IPS DF 19.7 (cell line): ENCODE measurements at regions not wholly inside any gene's neighbourhood (a gene's known extent, or its start where the extent isn't known, plus 50 kb on each side); places are given as distances from the start of the nearest gene placed in this dataset.

Source experiments
- DNase-seq: peaks from one replicate; pipeline ENCODE4 v3.0.0-alpha.2; 2013; ENCODE audit warnings: low read depth, low spot score

GRCh38 chr7:25877802-25878789 lies 273.9 kb upstream of the NFE2L3 start:
- DNase-seq = no peak

DNA sequence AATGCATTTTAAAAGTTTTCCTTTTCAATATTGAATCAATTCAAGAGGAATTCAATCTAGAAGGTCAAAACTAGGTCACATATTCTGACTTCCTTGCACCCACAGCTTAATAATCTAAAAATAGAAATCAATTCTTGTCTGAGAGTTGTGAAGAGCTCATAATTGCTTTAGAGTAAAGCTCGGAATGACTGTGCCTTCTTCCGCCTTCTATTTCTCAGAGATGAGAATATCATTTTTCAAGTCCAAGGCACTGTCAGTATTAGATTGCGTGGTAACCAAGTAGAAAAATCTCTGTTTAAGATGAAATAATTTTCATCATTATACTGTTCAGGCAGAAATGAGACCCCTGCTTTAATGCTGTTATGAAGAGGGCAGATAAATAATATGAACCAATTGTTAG lies 272.2 kb upstream of the NFE2L3 start:
- no peak for DNase-seq

GRCh38 chr7:25881317-25882037 lies 270.5 kb upstream of the NFE2L3 start:
- no peak for DNase-seq

GRCh38 chr7:25882151-25882773 lies 269.7 kb upstream of the NFE2L3 start:
- DNase-seq = no peak

DNA sequence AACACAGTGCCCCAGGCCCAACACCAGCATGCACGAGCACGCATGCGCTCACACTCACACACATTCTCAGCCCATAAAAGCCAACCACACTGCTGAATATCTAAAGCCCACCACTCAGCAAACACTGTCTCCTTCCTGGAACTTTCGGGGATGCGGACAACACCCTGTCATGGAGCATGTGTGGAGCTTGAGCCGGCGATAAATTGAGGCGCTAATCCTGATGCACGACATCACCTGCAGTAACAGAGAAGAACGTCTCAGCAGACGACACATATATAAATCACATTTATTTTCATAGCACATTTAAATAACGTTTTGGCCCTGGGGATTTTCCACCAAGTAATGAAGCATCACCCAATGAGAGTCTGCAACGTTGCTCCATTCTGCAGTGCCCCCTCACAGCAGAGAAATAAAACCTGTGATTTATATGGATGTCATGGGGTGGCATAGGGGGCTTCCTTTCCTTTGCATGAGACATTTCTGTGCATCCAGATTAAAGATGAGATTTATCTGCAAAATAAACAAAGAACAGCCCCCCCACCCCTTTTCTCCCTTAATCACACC lies 267.7 kb upstream of the NFE2L3 start:
- DNase-seq = no peak

DNA sequence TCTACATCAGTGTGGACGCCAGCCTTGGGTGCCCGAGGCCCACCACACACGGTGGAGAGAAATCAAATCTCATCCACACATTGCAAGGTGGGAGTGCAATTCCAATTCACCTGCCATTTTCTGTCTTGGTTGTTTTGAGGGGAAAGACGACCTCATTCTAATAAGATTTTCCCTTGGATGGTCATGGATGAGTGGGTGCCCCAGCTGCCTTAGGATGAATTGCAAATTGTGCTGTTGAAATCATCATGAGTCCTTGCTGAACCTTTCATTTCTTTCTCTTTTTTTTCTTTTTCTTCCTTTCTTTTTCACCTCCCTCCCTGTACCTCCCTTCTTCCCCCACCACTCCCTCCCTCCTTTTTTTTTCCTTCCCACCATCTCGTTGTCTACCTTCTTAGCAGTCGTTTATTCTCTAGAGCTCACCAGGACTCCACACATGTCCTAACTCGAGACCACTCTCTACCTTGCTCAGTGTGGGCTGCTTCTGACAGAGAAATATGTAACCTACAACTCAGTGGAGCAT lies 266.9 kb upstream of the NFE2L3 start:
- DNase-seq = no peak

- no peak for DNase-seq
Measured at GRCh38 chr7:25886387-25887240, 265.4 kb upstream of the NFE2L3 start.

GRCh38 chr7:25887266-25887665 lies 264.7 kb upstream of the NFE2L3 start:
- no peak for DNase-seq

GRCh38 chr7:25887795-25888559 lies 264.0 kb upstream of the NFE2L3 start:
- no peak for DNase-seq

DNA sequence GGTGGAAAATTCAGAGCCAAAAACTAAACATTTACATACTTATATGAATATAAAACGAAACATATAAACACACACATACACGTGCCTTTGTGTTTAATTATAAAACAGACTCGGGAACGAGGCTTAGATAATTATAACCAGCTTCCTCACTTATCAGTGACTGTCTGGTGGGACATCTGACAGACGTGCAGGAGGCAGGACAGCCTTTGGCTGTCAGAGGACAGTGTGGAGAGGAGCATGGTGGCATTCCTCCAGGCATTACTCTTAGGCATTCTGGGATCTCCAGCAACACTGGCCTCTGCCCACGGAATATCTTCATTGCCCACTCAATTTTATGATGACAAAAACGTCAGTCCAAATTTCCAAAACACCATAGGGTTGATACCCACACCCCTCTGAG lies 262.2 kb upstream of the NFE2L3 start:
- no peak for DNase-seq

DNA sequence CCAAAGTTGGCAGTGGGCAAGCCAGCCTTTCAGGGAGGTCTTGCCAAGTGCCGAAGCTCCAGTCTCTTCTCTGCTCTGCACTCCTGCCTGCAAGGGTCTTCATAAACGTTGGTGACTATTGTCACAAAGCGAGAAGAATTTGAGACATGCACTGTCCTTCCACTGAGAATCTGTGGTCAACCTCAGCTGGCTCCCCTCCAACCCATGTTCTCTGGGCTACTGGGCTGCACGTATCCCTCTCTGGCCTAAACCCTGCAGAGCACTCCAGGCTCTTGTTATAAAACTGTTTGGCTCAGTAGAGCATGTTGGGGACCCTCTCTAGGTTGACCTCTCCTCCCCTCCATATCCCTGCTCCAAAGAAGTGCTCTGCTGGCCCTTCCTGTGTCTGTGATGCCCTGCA lies 260.4 kb upstream of the NFE2L3 start:
- no peak for DNase-seq

DNA sequence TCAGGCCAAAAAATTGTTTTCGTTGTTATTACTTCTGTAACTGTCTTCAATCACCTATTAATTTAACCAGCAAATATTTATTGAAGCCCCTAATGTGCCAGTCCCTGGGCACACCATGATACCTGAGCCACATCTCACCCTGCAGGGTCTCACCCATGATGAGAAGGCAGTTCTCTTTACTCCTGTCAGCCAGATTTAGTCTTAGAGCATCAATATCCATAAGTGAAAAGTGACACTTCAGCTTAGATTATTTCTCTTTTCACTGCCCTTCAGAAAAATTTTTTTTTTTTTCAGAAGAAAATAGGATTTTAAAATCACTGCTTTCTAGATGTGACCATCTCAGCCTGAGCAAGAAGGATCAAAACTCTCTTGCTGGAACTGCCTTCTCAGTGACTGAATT lies 258.6 kb upstream of the NFE2L3 start:
- DNase-seq = no peak

DNA sequence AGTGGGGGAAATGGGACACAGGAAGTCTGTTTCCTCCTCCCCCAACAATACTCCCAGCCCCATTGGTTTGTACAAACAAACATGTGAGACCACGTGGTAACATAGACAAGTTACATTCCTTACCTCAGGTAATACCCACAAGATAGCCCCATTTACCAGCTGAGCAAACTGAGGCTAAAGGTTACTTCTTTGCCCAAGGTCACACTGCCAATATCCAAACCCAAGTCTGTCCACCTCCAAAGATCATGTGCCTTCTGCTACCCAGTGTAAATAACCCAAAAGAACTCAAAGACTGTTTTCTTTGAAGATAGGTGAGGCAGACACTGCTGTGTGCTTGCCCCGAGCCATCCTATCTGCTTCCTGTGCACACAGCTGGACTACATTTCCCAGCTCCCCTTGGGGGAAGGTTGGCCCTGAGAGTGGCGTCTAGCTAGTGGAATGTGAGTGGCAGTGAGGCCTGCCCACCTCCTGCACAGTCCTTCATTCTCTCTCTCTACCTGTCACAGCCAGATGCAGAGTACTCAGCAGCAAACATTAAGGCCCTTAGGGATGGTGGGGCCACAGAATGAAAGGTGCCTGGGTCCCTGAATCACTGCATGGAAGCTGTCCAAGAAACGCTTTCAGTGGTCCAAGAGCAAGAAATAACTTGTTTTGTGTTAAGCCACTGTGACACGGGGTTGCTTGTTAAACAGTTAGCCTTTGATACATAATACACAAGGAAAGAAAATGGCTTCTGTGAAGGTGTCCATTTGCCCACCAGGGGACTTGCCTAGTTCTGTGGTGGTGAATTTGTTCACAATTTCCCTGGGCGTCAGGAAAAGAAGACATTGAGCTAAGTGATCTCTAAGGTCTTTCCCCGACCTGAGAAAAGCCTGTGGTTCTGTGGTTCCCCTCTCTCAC lies 257.7 kb upstream of the NFE2L3 start:
- DNase-seq = no peak

- no peak for DNase-seq
Measured at GRCh38 chr7:25894902-25895791, 256.9 kb upstream of the NFE2L3 start.

DNA sequence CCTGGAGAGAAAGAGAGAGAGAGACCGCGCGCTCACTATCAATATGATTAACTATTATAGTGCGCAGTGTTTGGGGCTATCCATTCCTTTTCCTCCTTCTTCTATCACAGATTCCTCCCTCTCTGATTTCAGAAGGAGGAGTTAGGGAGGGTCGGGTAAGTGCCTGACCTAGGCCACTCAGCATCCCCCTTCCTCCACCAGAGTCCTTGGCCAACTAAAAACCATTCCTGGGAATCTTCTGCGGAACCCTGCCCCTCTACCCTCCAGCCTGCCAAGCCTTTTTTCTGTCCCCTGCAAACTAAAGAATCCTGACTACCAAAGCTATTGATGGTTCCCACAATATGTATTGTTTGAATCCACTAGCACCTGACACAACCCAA lies 256.2 kb upstream of the NFE2L3 start:
- DNase-seq = no peak

DNA sequence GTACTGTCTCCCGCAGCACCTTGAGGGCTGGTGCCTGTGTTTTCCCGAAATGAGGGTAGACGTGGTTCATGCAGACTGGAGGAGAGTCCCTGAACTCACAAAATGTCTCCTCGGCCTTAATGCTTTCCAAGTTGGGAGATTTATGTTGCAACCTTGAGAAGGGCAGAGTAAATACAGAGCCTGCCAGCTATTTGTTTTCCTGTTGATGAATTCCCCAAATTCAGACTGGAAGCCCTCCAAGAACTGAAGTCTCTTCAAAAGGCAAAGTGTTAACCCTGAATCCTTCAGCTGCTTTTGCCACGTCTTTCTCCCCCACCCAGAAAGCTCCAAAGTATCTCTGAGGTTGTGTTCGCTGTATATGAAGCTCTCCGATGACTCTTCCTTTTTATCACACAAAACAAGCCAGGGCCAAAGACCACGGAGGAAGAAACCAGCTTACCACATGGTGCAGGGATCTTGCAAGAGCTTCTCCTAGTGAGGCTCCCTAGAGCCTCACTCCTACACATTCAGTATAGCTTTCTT lies 254.7 kb upstream of the NFE2L3 start:
- DNase-seq = no peak

- no peak for DNase-seq
Measured at GRCh38 chr7:25900245-25900644, 251.8 kb upstream of the NFE2L3 start.

- no peak for DNase-seq
Measured at GRCh38 chr7:25900877-25901276, 251.1 kb upstream of the NFE2L3 start.
